Lung microvascular endothelial cell (primary cell): ENCODE measurements at regions not wholly inside any gene's neighbourhood (a gene's known extent, or its start where the extent isn't known, plus 50 kb on each side); places are given as distances from the start of the nearest gene placed in this dataset.

ENCODE experiments used
- DNase-seq, 2 donors: peaks; one replicate each; pipeline versions ENCODE4 v3.0.0 to v3.0.0-alpha.2; 2010; ENCODE audit warnings: low read depth in 2 of 2

GRCh38 chr6:14633479-14633878, 515.9 kb downstream of the CD83 start:
- no peak for DNase-seq

- DNase-seq, result no peak
Observed at GRCh38 chr6:14634072-14634471, 516.5 kb downstream of the CD83 start.

- no peak for DNase-seq
Observed at GRCh38 chr6:14635195-14635594, 517.6 kb downstream of the CD83 start.

GRCh38 chr6:14635934-14636591, 518.5 kb downstream of the CD83 start:
- no peak for DNase-seq

DNA sequence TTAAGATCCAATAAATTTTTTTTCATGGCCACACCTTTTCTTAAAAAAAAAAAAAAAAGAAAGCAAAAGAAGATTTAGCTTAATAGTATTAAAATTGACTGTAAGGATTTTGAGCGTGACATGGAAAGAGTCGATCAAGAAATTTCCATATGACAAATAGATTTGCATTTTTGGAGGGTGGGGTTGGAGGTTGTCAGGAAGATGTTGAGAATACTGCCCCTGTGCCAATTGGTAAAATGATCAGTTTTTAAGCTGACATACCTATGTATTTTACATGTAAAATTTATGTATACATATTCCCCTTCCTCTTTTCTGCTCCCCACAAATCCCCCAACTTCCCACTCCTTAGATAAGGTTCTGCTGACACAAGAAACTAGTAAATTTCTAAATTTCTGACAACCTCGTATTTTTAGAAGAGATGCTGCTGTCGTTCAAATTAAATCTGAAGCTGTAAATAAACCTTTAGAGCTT, 520.9 kb downstream of the CD83 start:
- DNase-seq, result no peak

DNA sequence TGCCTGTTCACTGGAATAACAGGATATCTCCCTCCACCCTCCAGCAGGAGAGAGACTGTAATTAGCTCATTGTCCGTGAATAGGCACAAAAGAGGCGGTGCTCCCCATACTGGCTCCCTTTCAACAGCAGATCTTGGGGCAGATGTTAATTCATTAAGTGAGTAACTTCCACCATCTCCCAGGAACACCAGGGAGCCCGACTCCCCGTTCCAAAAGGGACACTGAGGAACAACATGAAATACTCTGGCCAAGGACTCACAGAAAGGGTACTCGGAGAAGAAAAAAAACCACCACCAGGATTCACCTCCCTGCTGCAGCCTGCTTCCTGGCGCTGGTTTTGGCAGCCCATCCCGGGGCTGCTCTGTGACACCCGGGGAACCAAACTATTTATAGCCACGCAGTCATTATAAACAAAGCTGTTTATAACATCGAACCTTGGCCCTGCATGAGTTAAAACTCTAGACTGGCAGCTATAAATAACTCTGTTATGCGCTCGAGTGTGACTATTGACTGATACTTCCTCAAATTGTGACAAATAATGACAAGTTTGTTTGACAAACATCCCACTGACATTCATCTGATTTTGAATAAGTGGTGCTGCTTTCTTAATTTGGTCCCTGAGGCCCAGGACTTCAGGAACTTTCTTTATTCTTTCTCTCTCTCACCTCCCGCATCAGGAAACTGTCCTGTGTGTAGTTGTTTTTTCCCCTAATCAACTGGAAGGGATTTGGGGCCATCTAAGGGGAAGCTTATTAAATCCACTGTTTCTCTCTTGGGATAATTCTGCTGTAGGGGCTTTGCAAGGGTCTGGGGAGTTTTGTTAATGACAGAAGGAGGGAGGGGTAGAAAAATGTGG, 521.6 kb downstream of the CD83 start:
- peak; percentile 58 to 65 for DNase-seq

DNA sequence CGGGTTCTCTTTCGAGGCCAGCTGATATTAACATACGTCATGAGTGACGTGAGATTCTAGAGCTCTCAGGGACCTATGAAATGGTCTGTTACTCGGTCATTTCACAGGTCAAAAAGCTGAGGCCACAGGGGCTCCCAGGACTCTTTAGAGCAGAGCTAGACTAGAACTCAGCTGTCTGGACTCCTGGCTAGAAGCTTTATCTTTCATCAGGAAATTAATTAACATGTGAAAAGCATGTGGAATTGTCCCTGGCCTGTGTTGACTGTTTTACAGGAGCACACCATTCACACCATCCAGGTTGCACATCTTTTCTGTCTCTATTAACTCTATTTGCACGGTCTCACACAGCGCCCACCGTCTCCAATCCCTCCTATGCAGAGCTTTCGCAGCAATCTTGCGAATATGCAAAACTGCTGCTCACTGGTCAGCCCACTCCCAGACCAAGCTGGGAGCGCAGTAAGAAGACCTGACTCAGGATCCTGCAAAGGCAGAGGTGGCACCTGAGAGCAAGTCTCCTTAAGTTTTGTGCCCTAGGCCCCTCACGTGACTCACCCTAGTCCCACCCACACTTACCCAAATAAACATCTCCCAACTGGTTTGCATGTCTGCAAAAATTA, 522.5 kb downstream of the CD83 start:
- no peak for DNase-seq

DNA sequence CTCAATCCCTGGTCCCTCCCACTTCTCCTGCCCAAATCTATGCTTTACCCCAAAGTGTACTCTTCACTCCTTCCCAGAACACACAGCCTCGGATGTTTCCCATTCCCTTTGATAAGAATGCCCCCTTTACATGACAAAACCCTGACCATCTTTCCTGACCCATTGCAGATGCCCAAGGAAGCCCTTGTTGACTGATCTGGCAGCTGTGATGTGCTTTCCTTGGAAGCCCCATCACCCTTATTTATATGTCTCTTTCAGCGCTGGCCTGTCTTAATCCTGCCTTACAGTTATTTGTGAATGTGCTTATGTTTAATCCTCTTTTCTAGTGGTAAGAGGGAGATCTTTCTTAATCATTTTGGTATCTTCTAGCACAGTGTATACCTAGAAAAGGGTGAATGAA, 523.1 kb downstream of the CD83 start:
- no peak for DNase-seq

DNA sequence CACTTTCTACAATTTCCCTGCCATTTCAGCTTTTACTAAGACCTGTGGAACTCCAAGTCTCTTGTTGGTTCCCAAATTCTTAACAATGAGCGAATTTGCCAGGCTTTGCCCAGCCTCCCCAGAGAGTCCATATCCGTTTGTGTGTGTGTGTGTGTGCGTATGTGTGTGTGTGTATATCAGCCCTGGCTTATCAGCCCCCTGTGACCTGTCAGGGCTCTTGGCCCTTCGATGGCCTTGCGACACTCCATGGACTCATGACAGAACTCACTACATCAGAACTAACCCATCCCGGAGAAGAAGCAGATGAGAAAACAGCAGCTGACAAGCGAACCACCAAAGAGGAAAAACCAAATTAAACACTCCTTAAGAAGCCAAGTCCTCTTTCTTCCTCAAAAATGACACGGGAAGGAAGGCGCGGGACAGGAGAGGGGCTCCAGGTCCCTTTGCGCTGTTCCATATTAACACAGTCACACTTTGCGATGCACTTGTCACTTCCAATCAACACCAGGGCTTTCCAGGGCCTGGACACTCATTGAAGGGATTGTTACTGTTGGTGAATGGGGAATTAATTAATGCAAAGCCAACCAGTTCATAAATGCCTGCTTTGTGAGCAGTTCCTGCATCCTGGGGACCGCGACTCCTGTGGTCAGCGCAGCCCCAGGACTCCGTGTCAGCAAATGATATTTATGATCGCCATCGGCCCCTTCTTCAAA, 524.0 kb downstream of the CD83 start:
- DNase-seq, result no peak

- no peak for DNase-seq
Observed at GRCh38 chr6:14642136-14642505, 524.5 kb downstream of the CD83 start.

- no peak for DNase-seq
Observed at GRCh38 chr6:14642842-14643241, 525.3 kb downstream of the CD83 start.

GRCh38 chr6:14644381-14644780, 526.8 kb downstream of the CD83 start:
- DNase-seq, result no peak

GRCh38 chr6:14645221-14645620, 527.6 kb downstream of the CD83 start:
- no peak for DNase-seq

- DNase-seq, result no peak
Observed at GRCh38 chr6:14645841-14646240, 528.3 kb downstream of the CD83 start.

DNA sequence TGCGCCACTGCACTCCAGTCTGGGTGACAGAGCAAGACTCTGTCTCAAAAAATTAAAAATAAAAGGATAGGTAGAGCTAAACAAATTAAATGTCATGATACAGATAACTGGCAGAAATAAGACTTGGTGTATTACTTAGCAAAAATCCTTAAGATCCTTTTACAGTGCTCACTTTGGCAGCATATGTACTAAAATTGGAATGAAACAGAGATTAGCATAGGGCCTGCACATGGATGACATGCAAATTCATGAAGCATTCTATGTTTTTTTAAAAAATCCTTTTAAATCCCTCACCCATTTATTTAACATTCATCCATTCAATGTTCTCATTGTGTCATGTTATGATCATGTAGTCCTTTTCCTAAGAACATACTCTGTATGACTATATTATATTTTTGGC, 528.8 kb downstream of the CD83 start:
- DNase-seq, result no peak

- DNase-seq, result no peak
Observed at GRCh38 chr6:14647357-14647756, 529.8 kb downstream of the CD83 start.

DNA sequence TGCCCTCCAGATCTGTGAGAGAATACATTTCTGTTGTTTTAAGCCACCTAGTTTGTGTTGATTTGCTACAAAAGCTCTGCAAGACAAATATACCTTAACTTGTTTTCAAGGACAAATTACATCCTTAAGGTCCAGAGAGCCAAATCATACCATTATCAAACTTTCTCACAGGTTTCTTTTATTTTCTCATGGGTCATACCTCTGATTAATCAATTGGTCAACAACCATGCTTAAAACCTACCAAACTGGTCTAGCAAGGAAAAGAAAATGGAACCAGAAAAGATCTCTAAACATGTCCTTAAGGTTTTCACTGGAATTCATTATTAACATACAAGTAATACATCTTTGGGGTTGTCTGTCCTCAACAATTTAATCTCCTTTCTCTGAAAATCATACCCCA, 535.0 kb downstream of the CD83 start:
- DNase-seq, result no peak

- DNase-seq, result no peak
Observed at GRCh38 chr6:14655201-14656061, 537.9 kb downstream of the CD83 start.

- DNase-seq, result no peak
Observed at GRCh38 chr6:14656078-14656521, 538.5 kb downstream of the CD83 start.

GRCh38 chr6:14656649-14657048, 539.1 kb downstream of the CD83 start:
- no peak for DNase-seq

- no peak for DNase-seq
Observed at GRCh38 chr6:14658030-14658429, 540.5 kb downstream of the CD83 start.
